PC-3 (cell line): ENCODE measurements at regions not wholly inside any gene's neighbourhood (a gene's known extent, or its start where the extent isn't known, plus 50 kb on each side); places are given as distances from the start of the nearest gene placed in this dataset.
A peak's percentile ranks its signal among the peaks of the same experiment; 100 is the strongest.

ENCODE experiments used
- ATAC-seq: fragments of 200-7000 bp; cut with Tn5 transposase; 2 replicates; pipeline ENCODE4 v1.9.1; 2020; ENCODE audit warnings: mild to moderate bottlenecking, moderate library complexity
- BruUV-seq: library from RNA; stranded (reverse); fragments of 400-500 nt; replicated peaks from 2 replicates; lab custom pipeline; 2021; lab: Mats Ljungman, UMichigan
- CTCF ChIA-PET: fragments of 300-600 bp; sonication (Branson Sonifier 250); formaldehyde crosslinking; loops from one replicate; lab custom pipeline; 2022; ENCODE audit warnings: antibody characterized with exemption; lab: Charles Lee
- POLR2A ChIA-PET: fragments of 300-600 bp; sonication (Branson Sonifier 250); formaldehyde crosslinking; loops from one replicate; lab custom pipeline; 2022; ENCODE audit warnings: antibody characterized with exemption; ENCODE audit not compliant: unreplicated experiment; lab: Charles Lee
- DNase-seq: peaks from one replicate; pipeline ENCODE4 v3.0.0-alpha.2; 2015
- H2AFZ ChIP-seq: fragments of 300-600 bp; sonication (generic); 2 replicates; pipeline ENCODE4 v1.6.0; 2016; ENCODE audit warnings: antibody characterized with exemption, low read length
- H3F3A ChIP-seq: fragments of 300-600 bp; sonication (generic); one replicate; pipeline ENCODE4 v1.6.0; 2017; ENCODE audit warnings: antibody characterized with exemption, low read length, control low read depth, mild to moderate bottlenecking; ENCODE audit not compliant: unreplicated experiment
- H3K27ac ChIP-seq: fragments of 300-600 bp; sonication (generic); 2 replicates; pipeline ENCODE4 v1.5.1; 2016; ENCODE audit warnings: mild to moderate bottlenecking, low read length
- H3K27me3 ChIP-seq: fragments of 300-600 bp; sonication (generic); 2 replicates; pipeline ENCODE4 v1.6.1; 2016; ENCODE audit warnings: low read length, mixed read lengths
- H3K36me3 ChIP-seq: fragments of 300-600 bp; sonication (generic); 2 replicates; pipeline ENCODE4 v1.6.1; 2016; ENCODE audit warnings: low read depth, mixed run types, low read length, mixed read lengths
- H3K4me1 ChIP-seq: fragments of 300-600 bp; sonication (generic); 2 replicates; pipeline ENCODE4 v1.5.1; 2016; ENCODE audit warnings: low read length; ENCODE audit not compliant: insufficient read depth
- H3K4me2 ChIP-seq: fragments of 300-600 bp; sonication (generic); 2 replicates; pipeline ENCODE4 v1.6.0; 2016; ENCODE audit warnings: low read length
- H3K4me3 ChIP-seq: fragments of 300-600 bp; sonication (generic); 2 replicates; pipeline ENCODE4 v1.5.1; 2016; ENCODE audit warnings: mild to moderate bottlenecking, low read length, mixed read lengths
- H3K79me2 ChIP-seq: fragments of 300-600 bp; sonication (generic); 2 replicates; pipeline ENCODE4 v1.6.1; 2017; ENCODE audit warnings: low read length, mixed read lengths
- H3K9ac ChIP-seq: fragments of 300-600 bp; sonication (generic); 2 replicates; pipeline ENCODE4 v1.6.0; 2016; ENCODE audit warnings: mild to moderate bottlenecking, low read length
- H3K9me2 ChIP-seq: fragments of 300-600 bp; sonication (generic); replicated peaks from 2 replicates; pipeline ENCODE4 v1.6.1; 2016; ENCODE audit warnings: mixed run types, low read length, mixed read lengths
- H3K9me3 ChIP-seq: fragments of 300-600 bp; sonication (generic); 2 replicates; pipeline ENCODE4 v1.6.1; 2016; ENCODE audit warnings: low read length, mixed read lengths
- H4K20me1 ChIP-seq: fragments of 300-600 bp; sonication (generic); 2 replicates; pipeline ENCODE4 v1.6.1; 2016; ENCODE audit warnings: low read length, mixed read lengths
- EZH2 ChIP-seq: fragments of 300-600 bp; sonication (generic); IDR thresholded peaks from one replicate; pipeline ENCODE4 v1.6.1; 2017; ENCODE audit warnings: antibody characterized with exemption, mild to moderate bottlenecking, low read length; ENCODE audit not compliant: unreplicated experiment
- EZH2phosphoT487 ChIP-seq: fragments of 300-600 bp; sonication (generic); IDR thresholded peaks from 2 replicates; pipeline ENCODE4 v1.6.1; 2018; ENCODE audit warnings: mild to moderate bottlenecking, antibody characterized with exemption, low read length, borderline replicate concordance
- intact Hi-C: fragments of 100-400 bp; cut with micrococcal nuclease; formaldehyde crosslinking; loops from 2 replicates; pipeline ENCODE4 v1.9.0; 2023
- TF ChIP-seq, protein P1 (sequence below): fragments of 300-600 bp; sonication (generic); conservative IDR thresholded peaks from 2 replicates; pipeline ENCODE4 v1.5.1; 2017; ENCODE audit warnings: antibody characterized with exemption, low read depth, mild to moderate bottlenecking, low read length

DNA sequence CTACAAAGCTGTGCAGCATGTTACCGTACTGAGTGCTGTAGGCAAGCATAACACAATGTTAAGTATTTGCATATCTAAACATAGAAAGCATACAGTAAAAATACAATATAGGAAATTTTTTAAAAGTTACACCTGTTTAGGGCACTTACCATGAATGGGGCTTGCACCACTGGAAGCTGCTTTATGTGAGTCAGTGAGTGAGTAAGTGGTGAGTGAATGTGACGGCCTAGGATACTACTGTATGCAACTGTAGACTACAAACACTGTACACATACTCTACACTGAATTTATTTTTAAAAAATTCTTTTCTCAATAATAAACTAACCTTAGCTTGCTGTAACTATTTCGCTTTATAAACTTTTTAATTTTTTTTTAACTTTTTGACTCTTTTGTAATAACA, 82.1 kb upstream of the FSCB start:
- intact Hi-C loops = no loop called here
- no peak overlapping the region for H3K27ac ChIP-seq
- BruUV-seq = no TSS peak
- peaks cover 4% of the 10 kb centered on the region; the same call in 1 of the 2 replicates for H4K20me1 ChIP-seq
- no peaks in the 10 kb centered on the region for H3F3A ChIP-seq
- H3K4me3 ChIP-seq = no peak overlapping the region
- TF ChIP-seq EZH2 = no peak
- TF ChIP-seq EZH2phosphoT487 = no peak
- TF ChIP-seq, protein P1, sequence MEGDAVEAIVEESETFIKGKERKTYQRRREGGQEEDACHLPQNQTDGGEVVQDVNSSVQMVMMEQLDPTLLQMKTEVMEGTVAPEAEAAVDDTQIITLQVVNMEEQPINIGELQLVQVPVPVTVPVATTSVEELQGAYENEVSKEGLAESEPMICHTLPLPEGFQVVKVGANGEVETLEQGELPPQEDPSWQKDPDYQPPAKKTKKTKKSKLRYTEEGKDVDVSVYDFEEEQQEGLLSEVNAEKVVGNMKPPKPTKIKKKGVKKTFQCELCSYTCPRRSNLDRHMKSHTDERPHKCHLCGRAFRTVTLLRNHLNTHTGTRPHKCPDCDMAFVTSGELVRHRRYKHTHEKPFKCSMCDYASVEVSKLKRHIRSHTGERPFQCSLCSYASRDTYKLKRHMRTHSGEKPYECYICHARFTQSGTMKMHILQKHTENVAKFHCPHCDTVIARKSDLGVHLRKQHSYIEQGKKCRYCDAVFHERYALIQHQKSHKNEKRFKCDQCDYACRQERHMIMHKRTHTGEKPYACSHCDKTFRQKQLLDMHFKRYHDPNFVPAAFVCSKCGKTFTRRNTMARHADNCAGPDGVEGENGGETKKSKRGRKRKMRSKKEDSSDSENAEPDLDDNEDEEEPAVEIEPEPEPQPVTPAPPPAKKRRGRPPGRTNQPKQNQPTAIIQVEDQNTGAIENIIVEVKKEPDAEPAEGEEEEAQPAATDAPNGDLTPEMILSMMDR = no peak
- DNase-seq = peak; percentile 75
- H3K27me3 ChIP-seq = no peaks in the 10 kb centered on the region
- H3K79me2 ChIP-seq = no peaks in the 10 kb centered on the region
- H3K9ac ChIP-seq = no peak overlapping the region
- H3K4me1 ChIP-seq = peaks cover 10% of the 10 kb centered on the region
- no peaks in the 10 kb centered on the region for H3K36me3 ChIP-seq
- H2AFZ ChIP-seq = no peak overlapping the region
- no peaks in the 10 kb centered on the region for H3K9me3 ChIP-seq
- ChIA-PET CTCF (interaction anchor here (0.5 to 0.6 kb wide), 2 partner anchors 150 to 201 kb away, joined by 3 to 6 read pairs; no protein-coding TSS in a partner anchor), POLR2A (no interaction called here)
- ATAC-seq = peak; percentile 100
- no peaks in the 10 kb centered on the region for H3K9me2 ChIP-seq
- no peak overlapping the region for H3K4me2 ChIP-seq

DNA sequence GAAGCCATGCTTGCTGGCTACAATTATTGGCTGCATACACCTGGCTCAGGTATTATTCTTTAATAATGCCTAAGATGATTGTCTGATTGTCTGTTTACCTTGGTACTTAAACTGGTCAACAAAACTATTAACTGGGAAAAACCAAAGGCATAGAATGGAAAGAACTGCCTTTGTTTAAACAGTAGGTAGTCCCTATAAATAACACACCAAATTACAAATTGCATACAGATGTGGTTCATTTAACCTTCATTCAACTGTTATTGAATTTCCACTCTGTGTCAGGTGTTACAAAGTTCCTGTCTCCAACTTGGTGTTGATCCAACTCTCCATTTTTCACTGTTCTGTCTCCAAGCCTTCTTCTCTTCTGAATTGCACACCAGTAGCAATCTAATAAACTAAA, 79.8 kb upstream of the FSCB start:
- Histone ChIP-seq H3K36me3 (no peaks in the 10 kb centered on the region), H3K9ac (no peak overlapping the region), H3K27ac (no peak overlapping the region), H3K79me2 (no peaks in the 10 kb centered on the region), H3K27me3 (no peaks in the 10 kb centered on the region), H3K4me1 (peaks cover 10% of the 10 kb centered on the region), H3F3A (no peaks in the 10 kb centered on the region), H3K9me2 (no peaks in the 10 kb centered on the region), H3K9me3 (no peaks in the 10 kb centered on the region), H3K4me2 (no peak overlapping the region), H4K20me1 (peaks cover 4% of the 10 kb centered on the region; the same call in 1 of the 2 replicates), H3K4me3 (no peak overlapping the region), H2AFZ (no peak overlapping the region)
- no peak for DNase-seq
- ChIA-PET POLR2A (no interaction called here), CTCF (no interaction called here)
- no TSS peak for BruUV-seq
- TF ChIP-seq EZH2 (no peak), EZH2phosphoT487 (no peak)
- TF ChIP-seq, protein P1 = no peak
- ATAC-seq = no peak
- intact Hi-C loops = no loop called here

- no peak overlapping the region for H3K4me2 ChIP-seq
- ATAC-seq (no peak), DNase-seq (no peak)
- BruUV-seq = no TSS peak
- H3F3A ChIP-seq = no peaks in the 10 kb centered on the region
- TF ChIP-seq EZH2 (no peak), EZH2phosphoT487 (no peak)
- TF ChIP-seq, protein P1 = no peak
- no peak overlapping the region for H2AFZ ChIP-seq
- H3K27ac ChIP-seq = no peak overlapping the region
- intact Hi-C loops = no loop called here
- POLR2A ChIA-PET = no interaction called here
- no peaks in the 10 kb centered on the region for H3K9me3 ChIP-seq
- H3K9me2 ChIP-seq = no peaks in the 10 kb centered on the region
- H3K4me3 ChIP-seq = no peak overlapping the region
- CTCF ChIA-PET = no interaction called here
- no peak overlapping the region for H3K9ac ChIP-seq
- H3K79me2 ChIP-seq = no peaks in the 10 kb centered on the region
- H3K36me3 ChIP-seq = no peaks in the 10 kb centered on the region
- H4K20me1 ChIP-seq = no peaks in the 10 kb centered on the region
- no peaks in the 10 kb centered on the region for H3K27me3 ChIP-seq
- no peaks in the 10 kb centered on the region for H3K4me1 ChIP-seq
These were observed 69.3 kb upstream of the FSCB start for GRCh38 chr14:44576356-44576755.
